T-helper 1 cell treated with Interleukin-12 subunit alpha and Interleukin-12 subunit beta and Interleukin-4 antibody, amounts not matched to agents 30 μg/mL and 1 μg/mL, for 36 hours (primary cell): ENCODE measurements at regions not wholly inside any gene's neighbourhood (a gene's known extent, or its start where the extent isn't known, plus 50 kb on each side); places are given as distances from the start of the nearest gene placed in this dataset.
"Not testable (repeated sequence)": the region's sequence is repeated elsewhere in the genome, so short reads cannot be mapped to it uniquely, and the experiment has no call there.

Experiments
- H3K27ac Mint-ChIP-seq: one replicate; pipeline ENCODE4 v1.8.0; 2021; ENCODE audit warnings: mild to moderate bottlenecking, mixed read lengths
- H3K27me3 Mint-ChIP-seq: one replicate; pipeline ENCODE4 v1.8.0; 2021; ENCODE audit warnings: low read depth, mixed read lengths
- H3K36me3 Mint-ChIP-seq: one replicate; pipeline ENCODE4 v1.8.0; 2021; ENCODE audit warnings: low read depth, mixed read lengths
- H3K4me1 Mint-ChIP-seq: one replicate; pipeline ENCODE4 v1.8.0; 2021; ENCODE audit warnings: low read depth, mixed read lengths
- H3K4me3 Mint-ChIP-seq: one replicate; pipeline ENCODE4 v1.8.0; 2021; ENCODE audit warnings: mild to moderate bottlenecking, moderate library complexity, mixed read lengths
- H3K9me3 Mint-ChIP-seq: one replicate; pipeline ENCODE4 v1.8.0; 2021; ENCODE audit warnings: mixed read lengths

DNA sequence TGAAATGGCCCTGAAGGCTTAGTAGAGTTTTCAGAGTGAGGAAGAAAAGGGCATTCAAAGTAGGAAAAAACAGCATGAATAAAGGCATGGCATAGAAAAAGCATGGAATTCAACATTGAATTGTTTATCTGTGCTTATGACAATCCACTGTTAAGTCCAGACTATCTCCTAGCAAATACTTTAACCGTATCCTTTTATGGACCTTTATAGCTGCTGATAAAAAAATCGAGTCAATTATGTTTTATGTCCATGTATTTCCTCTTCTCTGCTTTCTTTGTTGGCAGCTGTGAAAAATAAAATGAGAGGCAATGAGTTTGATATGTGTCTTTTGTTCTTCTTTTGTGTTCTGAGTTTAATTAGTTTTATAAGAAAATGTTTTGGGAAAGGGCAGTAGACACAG, 70.4 kb downstream of the TDRD15 start:
- Mint-ChIP-seq H3K27ac (no peak overlapping the region), H3K4me3 (no peak overlapping the region), H3K4me1 (no peaks in the 10 kb centered on the region), H3K27me3 (no peaks in the 10 kb centered on the region), H3K9me3 (no peaks in the 10 kb centered on the region), H3K36me3 (no peaks in the 10 kb centered on the region)

GRCh38 chr2:21194858-21195271, 71.1 kb downstream of the TDRD15 start:
- no peaks in the 10 kb centered on the region for H3K36me3 Mint-ChIP-seq
- H3K27me3 Mint-ChIP-seq, result no peaks in the 10 kb centered on the region
- no peaks in the 10 kb centered on the region for H3K4me1 Mint-ChIP-seq
- no peak overlapping the region for H3K27ac Mint-ChIP-seq
- no peak overlapping the region for H3K4me3 Mint-ChIP-seq
- H3K9me3 Mint-ChIP-seq, result no peaks in the 10 kb centered on the region

DNA sequence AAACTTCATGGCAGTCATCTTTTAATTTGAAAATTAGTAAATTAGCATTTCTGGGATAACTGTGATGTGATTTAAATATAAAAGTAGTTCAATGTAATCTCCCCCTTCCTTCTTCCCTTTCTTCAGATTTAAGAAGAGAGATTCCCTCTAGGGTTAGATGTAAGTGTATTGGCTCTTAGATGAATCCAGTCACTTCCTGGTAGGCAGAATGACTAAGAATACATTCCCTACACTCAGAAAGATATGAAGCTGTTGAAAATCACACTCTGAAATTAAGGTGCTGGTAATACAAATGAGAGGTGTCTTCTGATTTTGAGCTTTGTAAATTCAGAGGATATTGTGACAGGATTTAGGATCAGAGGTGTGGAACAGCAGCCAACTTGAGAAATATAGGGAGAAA, 71.6 kb downstream of the TDRD15 start:
- Mint-ChIP-seq H3K27me3 (no peaks in the 10 kb centered on the region), H3K4me3 (no peak overlapping the region), H3K27ac (no peak overlapping the region), H3K4me1 (no peaks in the 10 kb centered on the region), H3K36me3 (no peaks in the 10 kb centered on the region), H3K9me3 (no peaks in the 10 kb centered on the region)

GRCh38 chr2:21198637-21199036, 74.9 kb downstream of the TDRD15 start:
- Mint-ChIP-seq H3K4me1 (no peaks in the 10 kb centered on the region), H3K36me3 (no peaks in the 10 kb centered on the region), H3K27me3 (no peaks in the 10 kb centered on the region), H3K9me3 (no peaks in the 10 kb centered on the region), H3K27ac (no peak overlapping the region), H3K4me3 (no peak overlapping the region)

GRCh38 chr2:21203976-21204375, 80.2 kb downstream of the TDRD15 start:
- Mint-ChIP-seq H3K9me3 (no peaks in the 10 kb centered on the region), H3K4me1 (no peaks in the 10 kb centered on the region), H3K27ac (no peak overlapping the region), H3K27me3 (no peaks in the 10 kb centered on the region), H3K4me3 (no peak overlapping the region), H3K36me3 (no peaks in the 10 kb centered on the region)

DNA sequence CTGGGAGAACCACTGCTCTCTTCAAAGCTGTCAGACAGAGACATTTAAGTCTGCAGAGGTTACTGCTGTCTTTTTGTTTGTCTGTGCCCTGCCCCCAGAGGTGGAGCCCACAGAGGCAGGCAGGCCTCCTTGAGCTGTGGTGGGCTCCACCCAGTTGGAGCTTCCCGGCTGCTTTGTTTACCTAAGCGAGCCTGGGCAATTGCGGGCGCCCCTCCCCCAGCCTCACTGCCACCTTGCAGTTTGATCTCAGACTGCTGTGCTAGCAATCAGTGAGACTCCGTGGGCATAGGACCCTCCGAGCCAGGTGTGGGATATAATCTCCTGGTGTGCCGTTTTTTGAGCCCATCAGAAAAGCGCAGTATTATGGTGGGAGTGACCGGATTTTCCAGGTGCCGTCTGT, 90.3 kb downstream of the TDRD15 start:
- not testable (repeated sequence) for H3K4me1 Mint-ChIP-seq, H3K9me3 Mint-ChIP-seq, H3K27me3 Mint-ChIP-seq, H3K27ac Mint-ChIP-seq, H3K4me3 Mint-ChIP-seq, H3K36me3 Mint-ChIP-seq

DNA sequence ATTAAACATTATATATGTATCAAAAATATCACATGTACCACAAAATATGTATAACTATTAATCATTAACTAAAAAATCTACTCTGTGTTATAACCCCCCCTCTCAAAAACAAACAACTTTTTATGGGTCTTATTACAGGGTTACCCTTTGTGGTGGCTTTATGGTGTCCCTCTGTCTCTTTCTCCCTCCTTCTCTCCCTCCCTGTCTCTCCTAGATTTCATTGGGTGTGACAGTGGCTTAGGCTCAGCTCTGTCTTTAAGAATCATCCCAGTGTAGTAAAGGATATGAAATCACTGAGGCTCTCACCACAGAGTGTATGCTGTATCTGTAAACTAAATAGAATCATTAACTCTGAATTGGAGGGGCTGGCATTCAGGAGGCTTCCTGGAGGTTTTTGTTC, 93.7 kb downstream of the TDRD15 start:
- no peaks in the 10 kb centered on the region for H3K36me3 Mint-ChIP-seq
- H3K9me3 Mint-ChIP-seq, result no peaks in the 10 kb centered on the region
- no peaks in the 10 kb centered on the region for H3K27me3 Mint-ChIP-seq
- H3K4me1 Mint-ChIP-seq, result no peaks in the 10 kb centered on the region
- H3K27ac Mint-ChIP-seq, result no peak overlapping the region
- no peak overlapping the region for H3K4me3 Mint-ChIP-seq

GRCh38 chr2:21220930-21221329, 97.2 kb downstream of the TDRD15 start:
- no peaks in the 10 kb centered on the region for H3K36me3 Mint-ChIP-seq
- H3K9me3 Mint-ChIP-seq, result no peaks in the 10 kb centered on the region
- no peaks in the 10 kb centered on the region for H3K27me3 Mint-ChIP-seq
- H3K4me3 Mint-ChIP-seq, result no peak overlapping the region
- no peaks in the 10 kb centered on the region for H3K4me1 Mint-ChIP-seq
- no peak overlapping the region for H3K27ac Mint-ChIP-seq

- no peaks in the 10 kb centered on the region for H3K9me3 Mint-ChIP-seq
- H3K4me1 Mint-ChIP-seq, result no peaks in the 10 kb centered on the region
- no peaks in the 10 kb centered on the region for H3K36me3 Mint-ChIP-seq
- no peak overlapping the region for H3K27ac Mint-ChIP-seq
- H3K4me3 Mint-ChIP-seq, result no peak overlapping the region
- H3K27me3 Mint-ChIP-seq, result no peaks in the 10 kb centered on the region
Observed at GRCh38 chr2:21223618-21224017, 99.8 kb downstream of the TDRD15 start.

DNA sequence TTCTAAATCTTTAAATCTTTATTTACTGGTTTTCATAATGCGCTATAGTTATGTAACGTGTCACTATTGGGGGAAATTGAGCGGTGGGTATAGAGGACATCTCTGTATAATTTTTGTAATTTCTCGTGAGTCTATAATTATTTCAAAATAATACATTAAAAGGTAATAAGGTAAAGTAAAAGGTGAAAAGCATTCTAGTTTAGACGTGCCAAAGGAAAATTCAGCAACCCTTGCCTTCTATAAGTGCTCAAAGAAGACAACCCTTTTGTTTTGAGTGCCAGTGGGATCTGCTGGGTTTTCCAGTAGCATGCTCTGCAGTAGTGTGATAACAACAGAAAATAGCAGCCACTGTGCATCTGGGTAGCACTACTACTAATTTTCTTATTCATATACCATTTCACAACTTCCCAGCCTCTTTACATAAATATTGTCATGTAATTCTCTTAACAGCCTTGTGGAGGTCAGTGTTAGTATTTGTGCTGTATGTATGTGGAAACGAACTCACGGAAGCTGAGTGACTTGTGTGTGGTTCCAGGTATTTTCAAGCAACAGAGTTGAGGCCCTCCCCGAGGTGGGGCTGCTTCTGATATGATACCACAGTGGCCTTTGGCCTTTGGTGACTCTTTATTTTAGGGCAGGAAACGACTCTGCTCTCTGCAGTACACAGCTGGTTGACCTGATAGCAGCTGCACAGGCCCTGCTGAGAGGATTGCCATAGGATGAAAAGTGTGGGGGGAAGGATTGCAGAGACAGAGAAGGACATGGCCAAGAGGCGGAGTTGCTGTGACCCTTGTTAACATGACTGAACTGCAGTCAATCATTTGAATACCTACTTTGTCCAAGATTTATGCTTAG, 104.5 kb downstream of the TDRD15 start:
- Mint-ChIP-seq H3K27me3 (no peaks in the 10 kb centered on the region), H3K4me1 (no peaks in the 10 kb centered on the region), H3K9me3 (no peaks in the 10 kb centered on the region), H3K4me3 (no peak overlapping the region), H3K27ac (no peak overlapping the region), H3K36me3 (no peaks in the 10 kb centered on the region)

- H3K36me3 Mint-ChIP-seq, result no peaks in the 10 kb centered on the region
- no peak overlapping the region for H3K27ac Mint-ChIP-seq
- H3K27me3 Mint-ChIP-seq, result no peaks in the 10 kb centered on the region
- no peak overlapping the region for H3K4me3 Mint-ChIP-seq
- H3K9me3 Mint-ChIP-seq, result no peaks in the 10 kb centered on the region
- no peaks in the 10 kb centered on the region for H3K4me1 Mint-ChIP-seq
Observed at GRCh38 chr2:21229302-21229701, 105.5 kb downstream of the TDRD15 start.

DNA sequence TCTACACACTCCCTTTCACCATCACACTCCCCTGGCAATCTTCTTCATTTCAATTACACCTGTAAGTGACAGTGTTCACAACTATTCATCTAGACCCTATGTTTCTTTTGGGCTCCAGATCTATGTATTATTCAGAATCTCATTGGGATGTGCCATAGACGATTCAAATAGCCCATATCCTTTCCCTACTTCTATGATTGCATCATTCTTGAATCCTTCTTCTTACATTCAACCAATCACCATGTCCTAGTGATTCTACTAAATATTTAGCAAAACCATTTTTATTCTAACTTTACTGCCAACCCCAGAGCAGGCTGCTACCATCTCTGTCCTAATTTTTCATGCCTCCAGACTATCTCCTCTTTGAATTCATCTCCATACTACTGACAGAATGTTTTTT, 106.4 kb downstream of the TDRD15 start:
- no peaks in the 10 kb centered on the region for H3K27me3 Mint-ChIP-seq
- H3K4me1 Mint-ChIP-seq, result no peaks in the 10 kb centered on the region
- H3K4me3 Mint-ChIP-seq, result no peak overlapping the region
- no peak overlapping the region for H3K27ac Mint-ChIP-seq
- H3K36me3 Mint-ChIP-seq, result no peaks in the 10 kb centered on the region
- H3K9me3 Mint-ChIP-seq, result no peaks in the 10 kb centered on the region

- H3K27me3 Mint-ChIP-seq, result no peaks in the 10 kb centered on the region
- no peaks in the 10 kb centered on the region for H3K4me1 Mint-ChIP-seq
- H3K9me3 Mint-ChIP-seq, result no peaks in the 10 kb centered on the region
- no peaks in the 10 kb centered on the region for H3K36me3 Mint-ChIP-seq
- H3K4me3 Mint-ChIP-seq, result no peak overlapping the region
- no peak overlapping the region for H3K27ac Mint-ChIP-seq
Observed at GRCh38 chr2:21231985-21232384, 108.2 kb downstream of the TDRD15 start.

- no peaks in the 10 kb centered on the region for H3K9me3 Mint-ChIP-seq
- no peaks in the 10 kb centered on the region for H3K27me3 Mint-ChIP-seq
- no peak overlapping the region for H3K27ac Mint-ChIP-seq
- no peaks in the 10 kb centered on the region for H3K36me3 Mint-ChIP-seq
- H3K4me3 Mint-ChIP-seq, result no peak overlapping the region
- H3K4me1 Mint-ChIP-seq, result no peaks in the 10 kb centered on the region
Observed at GRCh38 chr2:21233194-21233593, 109.4 kb downstream of the TDRD15 start.

DNA sequence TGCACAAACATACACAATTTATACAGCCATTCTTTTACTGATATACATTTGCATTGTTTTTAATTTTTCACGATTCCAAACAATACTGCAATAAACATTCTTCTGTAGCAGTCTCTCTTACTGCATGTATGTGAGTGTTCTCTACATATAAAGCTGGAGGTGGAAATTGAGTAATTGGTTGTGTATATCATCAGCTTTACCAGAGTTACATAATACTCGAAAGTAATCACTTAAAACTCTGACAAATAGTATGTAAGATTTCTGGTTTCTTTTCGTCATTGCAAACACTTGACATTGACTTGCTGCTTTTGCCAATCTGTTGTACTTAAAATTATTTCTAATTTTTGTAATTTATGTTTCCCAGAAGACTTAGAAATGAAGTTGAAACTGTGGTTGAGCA, 110.2 kb downstream of the TDRD15 start:
- no peaks in the 10 kb centered on the region for H3K4me1 Mint-ChIP-seq
- no peaks in the 10 kb centered on the region for H3K36me3 Mint-ChIP-seq
- H3K27ac Mint-ChIP-seq, result no peak overlapping the region
- H3K27me3 Mint-ChIP-seq, result no peaks in the 10 kb centered on the region
- H3K4me3 Mint-ChIP-seq, result no peak overlapping the region
- H3K9me3 Mint-ChIP-seq, result no peaks in the 10 kb centered on the region
